HG03159 (cell line): ENCODE measurements at regions not wholly inside any gene's neighbourhood (a gene's known extent, or its start where the extent isn't known, plus 50 kb on each side); places are given as distances from the start of the nearest gene placed in this dataset.
"Not testable (repeated sequence)": the region's sequence is repeated elsewhere in the genome, so short reads cannot be mapped to it uniquely, and the experiment has no call there.

Experiments used
- ATAC-seq: cut with Tn5 transposase; IDR thresholded peaks from one replicate; pipeline ENCODE4 v1.9.1; 2021; ENCODE audit warnings: mild to moderate bottlenecking, moderate library complexity; ENCODE audit not compliant: unreplicated experiment

DNA sequence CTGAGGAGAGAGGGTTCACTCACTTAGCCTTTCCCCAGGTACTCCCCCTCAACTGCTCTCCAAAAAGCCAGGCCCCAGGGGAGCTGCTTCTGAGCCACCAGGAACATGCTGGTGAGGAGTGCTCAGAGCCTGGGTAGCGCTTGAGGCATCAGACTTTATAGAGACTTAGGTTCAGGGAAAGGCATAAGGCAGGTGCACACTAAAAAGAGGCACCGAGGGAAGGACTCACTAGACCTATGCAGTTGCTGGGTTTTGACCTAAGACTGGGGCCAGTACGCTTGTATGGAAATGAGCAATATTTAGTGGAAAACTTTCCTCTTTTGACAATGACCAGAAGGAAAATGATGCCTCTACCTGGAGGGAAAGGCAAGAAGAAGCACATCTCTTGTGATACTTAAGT lies 589.1 kb downstream of the RPIA start:
- not testable (repeated sequence) for ATAC-seq

DNA sequence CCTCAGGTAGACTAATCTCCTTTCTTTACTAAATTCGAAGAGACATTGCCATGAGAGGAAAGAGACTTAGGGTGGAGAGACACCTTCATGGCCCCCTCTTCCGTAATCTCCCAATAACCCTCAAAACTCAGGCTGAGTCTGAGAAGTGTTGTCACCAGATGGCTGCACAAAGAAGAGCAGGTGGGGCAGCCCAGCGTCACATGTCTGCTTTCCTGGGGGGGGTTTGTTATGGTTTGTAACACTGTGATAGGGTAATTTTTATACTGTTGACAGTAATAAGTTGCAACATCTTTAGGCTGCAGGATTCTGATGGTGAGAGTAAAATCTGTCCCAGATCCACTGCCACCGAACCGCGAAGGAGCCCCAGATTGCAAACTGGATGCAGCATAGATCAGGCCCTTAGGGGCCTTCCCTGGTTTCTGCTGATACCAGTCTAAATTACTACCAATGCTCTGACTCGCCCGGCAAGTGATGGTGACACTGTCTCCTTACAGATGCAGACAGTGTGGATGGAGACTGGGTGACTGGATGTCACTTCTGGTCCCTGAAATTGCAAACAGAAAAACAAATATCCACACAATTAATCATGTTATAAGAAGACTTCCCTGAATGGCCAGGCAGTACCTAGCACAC lies 595.1 kb downstream of the RPIA start:
- not testable (repeated sequence) for ATAC-seq

DNA sequence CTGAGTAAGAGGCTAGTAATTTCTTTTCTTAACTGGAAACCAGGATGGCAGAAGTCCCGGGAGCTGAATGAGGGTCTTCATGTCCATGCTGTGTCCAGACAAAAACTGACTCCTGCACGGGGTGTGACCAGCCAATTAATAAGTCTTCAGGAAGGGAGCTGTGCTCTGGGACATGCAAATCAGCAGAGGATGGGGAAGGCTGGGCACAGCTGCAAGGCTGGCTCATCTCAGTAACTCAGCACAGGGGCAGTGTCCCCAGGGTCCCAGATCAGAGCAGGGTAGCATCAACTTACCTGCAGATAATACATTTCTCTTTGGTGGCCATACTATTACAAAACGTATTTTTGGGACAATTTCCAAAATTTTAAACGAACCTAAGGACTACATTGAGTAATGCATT lies 595.6 kb downstream of the RPIA start:
- not testable (repeated sequence) for ATAC-seq

DNA sequence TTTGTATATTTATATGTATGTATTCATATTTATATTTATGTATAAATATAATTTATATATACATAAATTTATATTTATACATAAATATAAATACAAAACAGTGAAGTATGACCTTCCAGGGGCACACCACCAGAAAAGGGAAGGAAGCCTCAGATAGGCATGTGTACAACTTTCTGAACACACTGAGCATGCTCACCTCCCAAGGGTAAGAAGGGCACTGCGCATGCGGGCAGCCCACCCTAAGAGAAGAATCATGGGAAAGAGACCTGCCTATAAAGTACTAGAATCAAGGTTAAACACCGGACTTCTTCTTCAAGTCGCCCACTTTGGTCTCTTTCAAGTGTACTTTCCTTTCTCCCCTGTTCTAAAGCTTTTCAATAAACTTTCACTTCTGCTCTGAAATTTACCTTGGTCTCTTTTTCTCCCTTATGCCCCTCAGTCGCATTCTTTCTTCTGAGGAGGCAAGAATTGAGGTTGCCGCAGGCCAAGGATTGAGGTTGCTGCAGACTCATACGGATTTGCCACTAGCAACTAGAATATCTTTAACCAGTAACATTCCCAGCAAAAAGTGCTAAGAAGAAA lies 600.3 kb downstream of the RPIA start:
- ATAC-seq: not testable (repeated sequence)

DNA sequence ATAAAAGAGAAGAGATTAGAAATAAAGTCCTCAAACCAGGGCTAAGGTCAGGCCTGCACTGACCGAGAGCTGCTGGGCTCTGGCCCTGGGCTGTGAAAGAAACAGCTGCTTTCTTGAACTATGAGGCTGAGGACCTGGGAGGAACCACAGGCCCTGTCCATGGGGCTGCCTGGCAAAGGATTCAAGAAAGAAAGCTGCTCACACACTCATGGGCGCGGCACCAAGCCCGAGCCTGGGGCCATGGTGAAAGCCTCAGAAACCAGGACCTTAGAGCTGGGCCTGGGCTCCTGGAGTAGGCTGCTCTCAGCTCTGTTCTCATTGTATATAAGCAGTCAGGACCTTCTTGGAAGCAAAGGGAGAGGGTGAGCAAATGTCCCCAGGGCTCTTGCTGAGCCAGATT lies 601.9 kb downstream of the RPIA start:
- not testable (repeated sequence) for ATAC-seq

DNA sequence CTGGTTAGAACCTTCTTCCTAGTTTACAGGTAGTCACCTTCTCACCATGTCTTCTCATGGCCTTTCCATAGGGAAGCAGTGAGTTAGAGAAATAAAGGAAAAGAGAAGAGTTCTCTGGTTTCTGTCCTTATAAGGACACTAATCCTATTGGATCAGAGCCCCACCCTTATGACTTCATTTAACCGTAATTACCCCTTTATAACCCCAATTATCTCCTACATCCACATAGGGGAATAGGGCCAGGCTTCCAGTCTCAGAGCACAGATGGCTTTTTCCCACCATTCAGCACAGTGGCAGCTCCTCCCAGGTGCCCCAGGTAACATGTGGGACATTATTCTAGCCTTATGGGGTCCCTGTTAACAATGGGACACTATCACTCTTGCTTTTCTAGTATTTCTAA lies 602.9 kb downstream of the RPIA start:
- ATAC-seq: not testable (repeated sequence)

DNA sequence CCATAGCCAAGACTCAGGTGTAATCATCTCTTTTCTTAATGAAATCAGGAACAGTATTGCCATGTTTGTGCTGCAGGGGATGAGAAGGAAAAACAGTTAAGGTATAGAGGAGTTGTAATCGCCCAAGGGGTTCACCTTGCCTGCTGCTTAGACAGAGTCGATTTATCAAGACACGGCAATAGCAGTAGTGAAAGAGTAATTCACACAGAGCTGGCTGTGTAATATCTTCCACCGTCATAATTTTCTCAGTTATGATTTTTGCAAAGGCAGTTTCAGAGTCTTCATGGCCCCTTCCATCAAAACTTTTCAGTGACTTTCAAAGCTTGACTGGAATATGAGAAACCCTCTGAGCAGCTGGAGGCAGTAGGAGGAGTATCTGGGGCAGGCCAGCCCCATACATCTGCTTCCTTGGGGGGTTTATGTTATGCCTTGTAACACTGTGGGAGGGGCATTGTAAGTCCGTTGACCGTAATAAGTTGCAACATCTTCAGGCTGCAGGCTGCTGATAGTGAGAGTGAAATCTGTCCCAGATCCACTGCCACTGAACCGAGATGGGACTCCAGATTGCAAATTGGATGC lies 605.4 kb downstream of the RPIA start:
- not testable (repeated sequence) for ATAC-seq

DNA sequence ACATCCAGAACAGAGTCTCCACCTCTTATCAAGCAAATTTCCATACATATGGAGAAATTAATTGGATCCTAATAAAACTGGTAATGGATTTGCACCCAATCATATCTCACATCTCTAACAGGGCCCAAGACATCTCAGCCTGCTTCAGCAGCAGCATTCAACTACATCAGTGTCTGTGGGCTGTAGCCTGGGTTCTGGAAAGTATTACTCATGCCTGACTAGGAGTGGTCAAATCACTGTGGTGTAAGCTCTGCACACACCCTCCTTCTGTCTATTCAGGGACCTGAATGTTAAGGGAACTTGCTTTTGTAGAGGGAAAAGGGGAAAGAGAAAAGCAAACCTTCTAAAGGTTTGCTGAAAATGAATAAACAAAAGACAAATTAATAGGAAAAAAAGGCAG lies 607.7 kb downstream of the RPIA start:
- ATAC-seq: not testable (repeated sequence)

DNA sequence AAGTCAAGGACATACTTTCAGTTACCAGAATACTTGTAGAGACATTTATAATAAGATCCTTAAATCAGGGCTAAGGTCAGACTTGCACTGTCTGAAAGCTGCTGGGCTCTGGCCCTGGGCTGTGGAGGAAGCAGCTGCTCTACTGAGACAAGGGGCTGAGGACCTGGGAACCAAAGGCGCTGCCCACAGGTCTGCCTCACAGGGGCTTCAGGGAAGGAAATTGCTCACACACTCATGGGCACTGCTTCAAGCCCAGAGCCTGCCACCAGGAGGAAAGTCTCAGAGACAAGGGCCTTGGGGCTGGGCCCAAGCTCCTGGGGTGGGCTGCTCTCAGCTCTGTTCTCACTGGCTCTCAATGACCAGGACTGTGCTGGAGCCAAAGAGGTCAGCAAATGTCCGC lies 614.1 kb downstream of the RPIA start:
- not testable (repeated sequence) for ATAC-seq

DNA sequence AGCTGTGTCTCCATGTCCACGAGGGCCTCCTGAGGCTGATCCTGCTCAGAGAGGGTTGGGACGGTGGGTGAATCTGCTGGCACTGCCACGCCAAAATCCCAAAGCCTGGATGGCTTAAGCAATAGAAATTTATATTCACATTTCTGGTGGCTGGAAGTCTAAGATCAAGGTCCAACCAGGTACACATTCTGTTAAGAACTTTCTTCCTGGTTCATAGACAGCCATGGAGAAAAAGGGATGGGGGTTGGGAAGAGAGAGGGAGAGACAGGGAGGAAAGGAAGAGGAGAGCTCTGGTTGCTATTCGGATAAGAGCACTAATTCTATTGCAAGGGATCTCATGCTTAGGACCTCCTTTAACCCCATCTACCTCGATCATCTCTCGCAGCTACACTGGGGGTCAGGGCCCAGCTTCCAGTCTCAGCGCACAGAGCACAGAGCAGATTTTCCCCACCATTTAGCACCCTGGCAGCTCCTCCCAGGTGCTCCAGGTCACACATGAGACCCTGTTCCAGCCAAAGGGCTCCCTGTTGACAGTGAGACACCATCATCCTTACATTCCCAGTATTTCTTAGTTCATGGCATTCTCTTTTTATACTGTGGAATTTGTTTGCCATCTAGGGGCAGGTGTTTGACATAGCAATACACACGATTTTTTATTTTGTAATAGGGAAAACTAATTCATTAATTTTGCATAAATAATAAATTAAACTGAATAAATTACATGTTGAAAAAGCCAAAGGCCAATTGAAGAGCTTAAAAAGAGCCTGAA lies 615.6 kb downstream of the RPIA start:
- not testable (repeated sequence) for ATAC-seq

DNA sequence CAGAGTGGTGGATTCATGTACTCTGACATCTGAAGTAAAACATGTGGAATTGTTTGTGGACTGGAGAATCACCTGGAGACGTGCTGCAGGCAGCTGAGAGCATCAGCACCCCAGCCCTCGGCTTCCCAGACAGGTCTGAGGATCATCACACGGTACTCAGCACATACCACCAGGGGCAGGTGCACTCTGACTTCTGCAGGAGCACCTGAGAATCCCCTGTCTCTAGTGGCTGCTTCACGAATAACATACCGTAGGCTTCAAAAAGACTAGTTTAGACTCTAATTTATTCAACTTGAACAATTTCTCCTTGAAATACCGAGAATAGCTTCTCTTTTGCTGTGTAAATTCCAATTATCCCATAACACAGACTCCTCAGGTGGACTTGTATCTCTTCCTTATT lies 627.5 kb downstream of the RPIA start:
- peak; percentile 72 for ATAC-seq

DNA sequence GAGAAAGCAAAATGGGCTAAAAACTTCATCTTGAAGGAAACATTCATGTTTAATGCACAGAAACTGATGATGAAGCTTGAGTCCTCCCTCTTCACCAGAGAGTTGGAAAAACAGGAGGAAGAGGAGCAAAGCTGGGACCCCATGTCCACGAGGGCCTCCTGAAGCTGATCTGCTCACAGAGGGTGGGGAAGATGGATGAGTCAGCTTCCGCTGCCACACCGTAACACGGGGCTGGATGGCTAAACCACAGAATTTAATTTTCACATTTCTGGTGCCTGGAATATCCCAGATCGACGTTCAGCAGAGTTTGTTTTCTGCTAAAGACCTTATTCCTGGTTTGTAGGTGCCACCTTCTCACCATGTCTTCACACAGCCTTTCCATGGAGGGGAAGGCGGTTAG lies 634.4 kb downstream of the RPIA start:
- not testable (repeated sequence) for ATAC-seq

DNA sequence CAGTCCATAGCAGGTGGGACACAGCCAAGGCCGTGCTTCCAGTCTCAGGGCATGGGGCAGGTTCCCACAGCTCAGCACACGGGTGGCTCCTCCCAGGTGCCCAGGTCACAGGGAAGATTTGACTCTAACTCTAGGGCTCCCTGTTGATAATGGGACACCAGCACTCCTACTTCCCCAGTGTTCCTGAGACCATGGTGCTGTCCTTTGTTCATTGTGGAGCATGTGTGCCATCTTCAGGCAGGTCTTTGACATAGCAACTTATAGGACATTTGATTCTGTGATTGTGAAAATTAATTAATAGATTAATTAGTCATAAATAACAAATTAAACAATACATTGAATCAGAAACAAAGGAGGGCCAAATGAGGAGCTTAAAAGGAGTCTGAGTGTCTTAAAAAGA lies 635.0 kb downstream of the RPIA start:
- ATAC-seq: not testable (repeated sequence)

DNA sequence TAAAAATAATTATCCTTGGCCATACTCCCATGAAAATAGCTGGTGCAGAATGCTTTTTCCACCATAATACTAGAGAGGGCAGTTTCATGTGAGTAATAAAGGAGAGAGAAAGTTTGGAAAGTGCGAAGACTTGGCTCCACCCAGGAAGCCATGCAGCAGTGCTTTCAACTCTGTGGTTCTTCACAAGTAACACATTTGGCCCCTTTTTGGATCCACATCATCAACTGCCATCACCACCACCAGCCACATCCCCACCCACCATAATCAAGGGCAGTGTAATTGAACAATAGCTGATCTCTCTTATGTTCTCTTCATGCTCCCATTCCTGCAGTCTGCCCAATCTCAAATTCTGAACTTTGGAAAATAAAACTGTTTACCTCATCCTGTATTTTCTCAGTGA lies 637.3 kb downstream of the RPIA start:
- not testable (repeated sequence) for ATAC-seq
